ENCODE measurements at regions not wholly inside any gene's neighbourhood (a gene's known extent, or its start where the extent isn't known, plus 50 kb on each side); places are given as distances from the start of the nearest gene placed in this dataset.

DNA sequence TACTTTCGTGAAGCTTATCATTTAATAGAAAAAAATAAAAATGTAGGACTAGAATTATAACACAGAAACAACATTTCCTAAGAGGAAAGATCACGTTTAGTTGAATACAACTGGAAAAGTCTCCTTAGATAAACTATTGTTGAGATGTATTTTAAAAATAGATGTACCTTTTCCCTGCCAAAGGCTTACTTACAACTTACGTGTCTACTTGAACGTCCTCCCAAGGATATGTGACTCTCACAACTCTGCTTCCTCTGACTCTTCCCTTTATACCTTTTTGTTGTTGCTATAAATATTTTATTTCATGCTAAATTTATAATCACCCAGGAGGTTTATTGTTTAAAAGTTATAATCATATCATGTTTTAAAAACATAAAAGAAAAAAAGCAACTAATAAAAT, 908.0 kb upstream of the ROBO1 start:
- ChIA-PET POLR2A (no interaction called here), CTCF (no interaction called here)
- BruUV-seq (replicated peaks) = no TSS peak
- Histone ChIP-seq H3K27ac (ENCODE audit: low read length) (no peak overlapping the region), H3K4me3 (ENCODE audit: low read depth in 2 of 2, low read length in 2 of 2) (no peak overlapping the region), H3K36me3 (ENCODE audit: control insufficient read depth, insufficient read depth, low read length) (no peaks in the 10 kb centered on the region), H3K27me3 (ENCODE audit: control insufficient read depth, insufficient read depth, low read length) (no peaks in the 10 kb centered on the region), H3K9me3 (ENCODE audit: control insufficient read depth, insufficient read depth, low read depth, low read length) (no peaks in the 10 kb centered on the region), H3K4me1 (ENCODE audit: control insufficient read depth, insufficient read depth, low read length) (no peaks in the 10 kb centered on the region)
- in situ Hi-C loops (cut with HindIII; ENCODE audit: low pct_unique_long_range_greater_than_20kb, low sequenced_read_pairs) = no loop called here
- intact Hi-C loops (cut with micrococcal nuclease; ENCODE audit: unreplicated experiment) = no loop called here
- no peak for DNase-seq (ENCODE audit: low read depth, low spot score)
- TF ChIP-seq, protein P1, sequence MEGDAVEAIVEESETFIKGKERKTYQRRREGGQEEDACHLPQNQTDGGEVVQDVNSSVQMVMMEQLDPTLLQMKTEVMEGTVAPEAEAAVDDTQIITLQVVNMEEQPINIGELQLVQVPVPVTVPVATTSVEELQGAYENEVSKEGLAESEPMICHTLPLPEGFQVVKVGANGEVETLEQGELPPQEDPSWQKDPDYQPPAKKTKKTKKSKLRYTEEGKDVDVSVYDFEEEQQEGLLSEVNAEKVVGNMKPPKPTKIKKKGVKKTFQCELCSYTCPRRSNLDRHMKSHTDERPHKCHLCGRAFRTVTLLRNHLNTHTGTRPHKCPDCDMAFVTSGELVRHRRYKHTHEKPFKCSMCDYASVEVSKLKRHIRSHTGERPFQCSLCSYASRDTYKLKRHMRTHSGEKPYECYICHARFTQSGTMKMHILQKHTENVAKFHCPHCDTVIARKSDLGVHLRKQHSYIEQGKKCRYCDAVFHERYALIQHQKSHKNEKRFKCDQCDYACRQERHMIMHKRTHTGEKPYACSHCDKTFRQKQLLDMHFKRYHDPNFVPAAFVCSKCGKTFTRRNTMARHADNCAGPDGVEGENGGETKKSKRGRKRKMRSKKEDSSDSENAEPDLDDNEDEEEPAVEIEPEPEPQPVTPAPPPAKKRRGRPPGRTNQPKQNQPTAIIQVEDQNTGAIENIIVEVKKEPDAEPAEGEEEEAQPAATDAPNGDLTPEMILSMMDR (IDR thresholded peaks at IDR 0.05) = no peak
- no peak for TF ChIP-seq POLR2AphosphoS5 (IDR thresholded peaks at IDR 0.05; ENCODE audit: low read depth, low read length)
- no peak for TF ChIP-seq SIN3A (IDR thresholded peaks at IDR 0.05; ENCODE audit: borderline replicate concordance, insufficient read depth, low read depth, low read length)
- TF ChIP-seq TCF7L2 (IDR thresholded peaks at IDR 0.05; ENCODE audit: low read depth, low read length) = no peak
- no peak for TF ChIP-seq REST (IDR thresholded peaks at IDR 0.05; ENCODE audit: insufficient read depth in 1 of 2, low read depth in 2 of 2, low read length in 1 of 2)
- ATAC-seq = no peak

GRCh38 chr3:80668600-80669294, 900.9 kb upstream of the ROBO1 start:
- CTCF ChIA-PET = no interaction called here
- no peaks in the 10 kb centered on the region for H3K9me3 ChIP-seq (ENCODE audit: control insufficient read depth, insufficient read depth, low read depth, low read length)
- TF ChIP-seq TCF7L2 (IDR thresholded peaks at IDR 0.05; ENCODE audit: low read depth, low read length) (no peak), SIN3A (IDR thresholded peaks at IDR 0.05; ENCODE audit: borderline replicate concordance, insufficient read depth, low read depth, low read length) (no peak), POLR2AphosphoS5 (IDR thresholded peaks at IDR 0.05; ENCODE audit: low read depth, low read length) (no peak), REST (IDR thresholded peaks at IDR 0.05; ENCODE audit: insufficient read depth in 1 of 2, low read depth in 2 of 2, low read length in 1 of 2) (no peak)
- TF ChIP-seq, protein P1 (IDR thresholded peaks at IDR 0.05) = no peak
- H3K36me3 ChIP-seq (ENCODE audit: control insufficient read depth, insufficient read depth, low read length) = no peaks in the 10 kb centered on the region
- DNase-seq (ENCODE audit: low read depth, low spot score) (no peak), ATAC-seq (no peak)
- H3K27me3 ChIP-seq (ENCODE audit: control insufficient read depth, insufficient read depth, low read length) = no peaks in the 10 kb centered on the region
- POLR2A ChIA-PET = no interaction called here
- no peaks in the 10 kb centered on the region for H3K4me1 ChIP-seq (ENCODE audit: control insufficient read depth, insufficient read depth, low read length)
- intact Hi-C loops (cut with micrococcal nuclease; ENCODE audit: unreplicated experiment) = no loop called here
- in situ Hi-C loops (cut with HindIII; ENCODE audit: low pct_unique_long_range_greater_than_20kb, low sequenced_read_pairs) = no loop called here
- H3K4me3 ChIP-seq (ENCODE audit: low read depth in 2 of 2, low read length in 2 of 2) = no peak overlapping the region
- no peak overlapping the region for H3K27ac ChIP-seq (ENCODE audit: low read length)
- BruUV-seq (replicated peaks) = no TSS peak

Data from Panc1 (cell line).